GM13976 (cell line): ENCODE measurements at regions not wholly inside any gene's neighbourhood (a gene's known extent, or its start where the extent isn't known, plus 50 kb on each side); places are given as distances from the start of the nearest gene placed in this dataset.

ENCODE experiments used
- DNase-seq: peaks from one replicate; pipeline ENCODE4 v3.0.0; 2012; ENCODE audit warnings: low spot score
- CTCF ChIP-seq: IDR thresholded peaks from 2 replicates; pipeline ENCODE4 v1.5.1; 2012; ENCODE audit warnings: borderline replicate concordance, mild to moderate bottlenecking; ENCODE audit not compliant: insufficient read depth; ENCODE audit errors: extremely low read depth, missing control alignments, control extremely low read depth
- in situ Hi-C: fragments of 300-500 bp; cut with MboI; formaldehyde crosslinking; loops from one replicate; pipeline ENCODE4 v1.12.0; 2022; ENCODE audit warnings: low sequenced_read_pairs, mixed read lengths, inconsistent platforms; ENCODE audit not compliant: unreplicated experiment

DNA sequence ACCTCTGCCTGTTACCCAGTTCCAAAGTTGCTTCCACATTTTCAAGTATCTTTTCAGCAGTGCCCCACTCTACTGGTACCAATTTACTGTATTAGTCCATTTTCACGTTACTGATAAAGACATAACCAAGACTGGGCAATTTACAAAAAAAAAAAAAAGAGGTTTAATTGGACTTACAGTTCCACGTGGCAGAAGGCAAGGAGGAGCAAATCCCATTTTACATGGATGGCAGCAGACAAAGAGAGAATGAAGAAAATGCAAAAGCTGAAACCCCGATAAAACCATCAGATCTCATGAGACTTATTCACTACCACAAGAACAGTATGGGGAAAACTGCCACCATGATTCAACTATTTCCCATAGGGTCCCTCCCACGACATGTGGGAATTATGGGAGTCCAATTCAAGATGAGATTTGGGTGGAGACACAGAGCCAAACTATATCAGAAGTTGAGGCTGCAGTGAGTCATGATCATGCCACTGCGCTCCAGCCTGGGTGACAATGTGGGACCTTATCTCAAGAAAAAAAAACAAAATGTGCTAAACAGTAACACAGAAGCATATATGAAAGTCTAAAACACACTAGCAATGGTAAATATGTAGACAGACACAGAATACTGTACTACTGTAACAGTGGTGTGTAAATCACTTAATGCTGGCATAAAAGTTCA is 190.3 kb upstream of the ZC3H12C start:
- no peak for TF ChIP-seq CTCF
- in situ Hi-C loops, result no loop called here
- DNase-seq, result no peak

DNA sequence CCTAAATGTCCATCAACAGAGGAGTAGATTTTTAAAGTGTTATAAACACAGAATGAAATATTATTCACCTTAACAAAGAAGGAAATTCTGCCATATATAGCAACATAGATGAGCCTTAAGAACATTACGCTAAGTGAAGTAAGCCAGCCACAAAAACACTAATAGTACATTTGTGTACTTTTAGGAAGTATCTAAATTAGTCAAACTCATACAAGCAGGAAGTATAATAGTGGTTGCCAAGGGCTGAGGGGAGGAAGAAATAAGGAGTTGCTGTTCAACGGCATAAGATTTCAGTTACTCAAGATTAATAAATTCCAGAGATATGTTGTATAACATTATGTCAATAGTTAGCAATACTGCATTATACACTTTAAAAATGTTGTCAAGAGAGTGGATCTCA is 181.7 kb upstream of the ZC3H12C start:
- no peak for TF ChIP-seq CTCF
- no peak for DNase-seq
- in situ Hi-C loops, result no loop called here

GRCh38 chr11:109914038-109914437 is 179.2 kb upstream of the ZC3H12C start:
- in situ Hi-C loops, result no loop called here
- DNase-seq, result no peak
- no peak for TF ChIP-seq CTCF

DNA sequence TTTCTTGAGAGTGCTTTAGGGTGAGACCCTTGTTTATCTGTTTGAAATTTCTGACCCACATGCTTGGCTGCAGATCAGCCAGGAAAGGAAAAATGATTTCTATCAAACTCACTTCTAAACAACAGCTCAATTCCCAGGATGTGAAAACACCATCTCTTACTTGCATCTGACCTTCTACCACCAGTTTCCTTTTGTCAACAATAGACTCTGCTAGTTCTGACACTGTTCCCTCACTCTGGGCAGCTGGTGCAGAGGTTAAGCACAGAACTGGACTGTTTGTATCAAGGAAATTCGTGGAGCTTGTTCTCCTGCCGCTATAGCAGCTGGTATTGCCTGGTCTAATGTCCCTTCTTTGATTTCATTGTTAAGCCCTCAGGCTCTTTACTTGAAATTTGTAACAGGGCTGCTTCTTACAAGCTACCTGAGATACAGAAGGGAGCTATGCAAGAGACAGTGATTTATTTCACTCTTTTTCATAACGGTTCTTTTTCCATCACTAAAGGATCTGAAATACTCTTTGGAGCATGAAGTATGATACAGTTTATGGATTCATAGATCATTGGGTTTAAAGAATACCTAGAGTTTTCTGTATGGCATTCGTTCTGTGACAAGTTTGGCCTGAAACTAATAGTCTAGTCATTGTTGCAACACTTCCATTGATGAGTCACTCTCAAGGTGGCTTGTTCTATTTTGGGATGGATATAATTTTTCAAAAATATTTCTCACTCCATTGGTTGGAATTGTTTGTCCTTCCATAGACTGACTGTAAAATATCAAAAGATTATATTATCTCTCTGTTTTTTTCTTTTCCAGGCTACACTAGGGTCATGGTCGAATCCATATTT is 178.2 kb upstream of the ZC3H12C start:
- in situ Hi-C loops, result no loop called here
- no peak for DNase-seq
- no peak for TF ChIP-seq CTCF

GRCh38 chr11:109926941-109927340 is 166.3 kb upstream of the ZC3H12C start:
- DNase-seq, result no peak
- in situ Hi-C loops, result no loop called here

DNA sequence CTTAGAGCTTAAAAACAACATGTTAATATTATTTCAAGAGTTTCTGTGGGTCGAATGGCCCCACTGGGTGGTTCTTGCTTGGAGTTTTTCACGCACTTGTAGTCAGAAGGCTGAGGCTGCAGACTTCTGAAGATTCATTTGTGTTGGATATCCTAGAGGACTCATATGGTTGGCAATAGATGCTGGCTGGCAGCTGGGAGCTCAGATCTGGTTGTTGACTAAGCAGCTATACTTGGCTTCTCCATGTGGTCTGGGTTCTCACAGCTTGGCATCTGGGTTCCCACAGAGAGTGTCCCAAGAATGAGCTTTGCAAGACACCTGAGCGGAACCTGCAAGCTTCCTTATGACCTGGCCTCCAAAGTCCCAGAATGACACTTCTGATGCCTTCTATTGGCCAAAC is 163.9 kb upstream of the ZC3H12C start:
- no peak for DNase-seq
- TF ChIP-seq CTCF, result no peak
- in situ Hi-C loops, result no loop called here

More at GRCh38 chr11:109926941-109927340, 166.3 kb upstream of the ZC3H12C start:
- no peak for TF ChIP-seq CTCF
